Esophagus muscularis mucosa (tissue), 4 donors: ENCODE measurements at regions not wholly inside any gene's neighbourhood (a gene's known extent, or its start where the extent isn't known, plus 50 kb on each side); places are given as distances from the start of the nearest gene placed in this dataset.
"Not testable (repeated sequence)": the region's sequence is repeated elsewhere in the genome, so short reads cannot be mapped to it uniquely, and the experiment has no call there.

Experiments used
- DNase-seq: peaks from one replicate; pipeline ENCODE4 v3.0.0-alpha.2; 2017; ENCODE audit errors: extremely low spot score
- H3K27ac ChIP-seq, 4 donors: fragments of 200-600 bp; sonication (generic); replicated peaks in 1 of 4; 1 replicate in 3 of 4; 2 replicates in 1 of 4; pipeline ENCODE4 v1.5.1; 2016 to 2019; ENCODE audit warnings: mild to moderate bottlenecking in 1 of 4
- H3K27me3 ChIP-seq, 4 donors: fragments of 200-600 bp; sonication (generic); one replicate each; pipeline versions ENCODE4 v1.5.1 to v1.6.0; 2016 to 2019
- H3K36me3 ChIP-seq, 4 donors: fragments of 200-600 bp; sonication (generic); one replicate each; pipeline ENCODE4 v1.5.1; 2016 to 2019
- H3K4me1 ChIP-seq, 4 donors: fragments of 200-600 bp; sonication (generic); one replicate each; pipeline ENCODE4 v1.5.1; 2016 to 2019
- H3K4me3 ChIP-seq, 4 donors: fragments of 200-600 bp; sonication (generic); 1 replicate in 2 of 4; 2 replicates in 2 of 4; pipeline ENCODE4 v1.5.1; 2016 to 2019; ENCODE audit warnings: mild to moderate bottlenecking in 4 of 4, moderate library complexity in 1 of 4
- H3K9me3 ChIP-seq, 4 donors: fragments of 200-600 bp; sonication (generic); 1 replicate in 3 of 4; 2 replicates in 1 of 4; pipeline ENCODE4 v1.5.1; 2016 to 2019
- CTCF ChIP-seq, 3 experiments: fragments of 200-600 bp in 2 of 3; fragments of 450-650 bp in 1 of 3; sonication (generic) in 2 of 3; IDR thresholded peaks; one replicate each; pipeline ENCODE4 v1.5.1; 2017 to 2019; ENCODE audit warnings: antibody characterized with exemption in 3 of 3, mild to moderate bottlenecking in 2 of 3, moderate library complexity in 1 of 3
- EP300 ChIP-seq: sonication (generic); formaldehyde crosslinking; IDR thresholded peaks from one replicate; pipeline ENCODE4 v1.6.1; 2017; ENCODE audit warnings: antibody characterized with exemption
- POLR2A ChIP-seq: fragments of 450-650 bp; IDR thresholded peaks from one replicate; pipeline ENCODE4 v1.6.1; 2017; ENCODE audit warnings: antibody characterized with exemption, moderate library complexity, mild to moderate bottlenecking, low read depth
- POLR2AphosphoS5 ChIP-seq, 2 donors: sonication (generic); formaldehyde crosslinking; IDR thresholded peaks; one replicate each; pipeline ENCODE4 v1.6.1; 2017; ENCODE audit warnings: antibody characterized with exemption in 2 of 2
- WGBS: methylation state at CpG from one replicate; pipeline ENCODE4 v1.1.5; 2018; 5-methylcytosine and 5-hydroxymethylcytosine counted together
- intact Hi-C: fragments of 100-400 bp; cut with DNase I; formaldehyde crosslinking; loops from one replicate; pipeline ENCODE4 v1.15.1; 2023

- Histone ChIP-seq H3K4me3 (no peak overlapping the region), H3K4me1 (no peaks in the 10 kb centered on the region), H3K27ac (no peak overlapping the region), H3K27me3 (no peaks in the 10 kb centered on the region), H3K9me3 (no peaks in the 10 kb centered on the region), H3K36me3 (no peaks in the 10 kb centered on the region)
- DNase-seq, result no peak
- intact Hi-C loops, result no loop called here
- no peak for TF ChIP-seq EP300
- TF ChIP-seq CTCF (IDR thresholded peaks at IDR 0.05), result no peak
- TF ChIP-seq POLR2A, result no peak
- TF ChIP-seq POLR2AphosphoS5 (IDR thresholded peaks at IDR 0.05), result no peak
- WGBS, result 83% methylated on average over 3 of the region's 3 CpGs
Measured at GRCh38 chr5:85614489-85614888, 1003.3 kb upstream of the COX7C start.

- Histone ChIP-seq H3K4me3 (no peak overlapping the region), H3K4me1 (no peaks in the 10 kb centered on the region), H3K27me3 (no peaks in the 10 kb centered on the region), H3K36me3 (no peaks in the 10 kb centered on the region), H3K27ac (no peak overlapping the region), H3K9me3 (no peaks in the 10 kb centered on the region)
- intact Hi-C loops, result no loop called here
- TF ChIP-seq CTCF (IDR thresholded peaks at IDR 0.05), result no peak
- TF ChIP-seq EP300, result no peak
- no peak for TF ChIP-seq POLR2A
- TF ChIP-seq POLR2AphosphoS5 (IDR thresholded peaks at IDR 0.05), result no peak
- 94% methylated on average over 2 of the region's 2 CpGs for WGBS
- DNase-seq, result no peak
Measured at GRCh38 chr5:85621668-85622067, 996.1 kb upstream of the COX7C start.

DNA sequence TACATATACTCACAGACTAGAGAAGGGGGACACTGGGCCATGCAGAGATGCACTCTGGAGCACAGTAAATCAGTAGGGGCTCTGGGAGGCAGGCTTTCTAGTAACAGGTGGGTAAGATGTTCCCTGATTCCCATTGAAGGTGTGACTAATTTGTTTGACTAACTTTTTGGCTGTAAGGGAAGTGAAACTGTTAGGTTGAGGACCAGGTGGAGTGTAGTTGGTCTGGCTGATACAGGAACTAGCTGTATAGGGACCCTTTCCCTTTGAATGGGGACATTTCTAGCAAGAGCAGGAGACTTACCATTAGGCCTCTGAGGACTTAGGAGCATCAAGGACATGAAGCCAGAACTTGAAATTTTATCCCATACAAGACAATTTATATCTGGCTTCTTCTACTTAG lies 989.6 kb upstream of the COX7C start:
- DNase-seq, result no peak
- Histone ChIP-seq H3K36me3 (no peaks in the 10 kb centered on the region), H3K4me1 (no peaks in the 10 kb centered on the region), H3K4me3 (no peak overlapping the region), H3K9me3 (no peaks in the 10 kb centered on the region), H3K27ac (no peak overlapping the region), H3K27me3 (no peaks in the 10 kb centered on the region)
- intact Hi-C loops, result no loop called here
- TF ChIP-seq CTCF (IDR thresholded peaks at IDR 0.05) (no peak), EP300 (no peak), POLR2AphosphoS5 (IDR thresholded peaks at IDR 0.05) (no peak), POLR2A (no peak)

DNA sequence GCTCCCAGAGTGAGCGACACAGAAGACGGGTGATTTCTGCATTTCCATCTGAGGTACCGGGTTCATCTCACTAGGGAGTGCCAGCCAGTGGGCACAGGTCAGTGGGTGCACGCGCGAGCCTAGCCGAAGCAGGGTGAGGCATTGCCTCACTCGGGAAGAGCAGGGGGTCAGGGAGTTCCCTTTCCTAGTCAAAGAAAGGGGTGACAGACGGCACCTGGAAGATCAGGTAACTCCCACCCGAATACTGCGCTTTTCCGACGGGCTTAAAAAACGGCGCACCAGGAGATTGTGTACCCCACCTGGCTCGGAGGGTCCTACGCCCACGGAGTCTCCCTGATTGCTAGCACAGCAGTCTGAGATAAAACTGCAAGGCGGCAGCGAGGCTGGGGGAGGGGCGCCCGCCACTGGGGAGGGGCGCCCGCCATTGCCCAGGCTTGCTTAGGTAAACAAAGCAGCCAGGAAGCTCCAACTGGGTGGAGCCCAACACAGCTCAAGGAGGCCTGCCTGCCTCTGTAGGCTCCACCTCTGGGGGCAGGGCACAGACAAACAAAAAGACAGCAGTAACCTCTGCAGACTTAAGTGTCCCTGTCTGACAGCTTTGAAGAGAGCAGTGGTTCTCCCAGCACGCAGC lies 979.1 kb upstream of the COX7C start:
- intact Hi-C loops, DNase-seq, H3K36me3 ChIP-seq, H3K4me3 ChIP-seq, H3K4me1 ChIP-seq, H3K27me3 ChIP-seq, H3K27ac ChIP-seq, H3K9me3 ChIP-seq: not testable (repeated sequence)
- WGBS, result 87% methylated on average over 18 of the region's 25 CpGs

- no peaks in the 10 kb centered on the region for H3K36me3 ChIP-seq
- H3K27ac ChIP-seq, result no peak overlapping the region
- intact Hi-C loops, result no loop called here
- H3K27me3 ChIP-seq, result no peaks in the 10 kb centered on the region
- 90% methylated on average over 7 of the region's 7 CpGs for WGBS
- no peak overlapping the region for H3K4me3 ChIP-seq
- H3K9me3 ChIP-seq, result no peaks in the 10 kb centered on the region
- H3K4me1 ChIP-seq, result no peaks in the 10 kb centered on the region
- TF ChIP-seq POLR2A, result no peak
- TF ChIP-seq EP300, result no peak
- no peak for TF ChIP-seq CTCF (IDR thresholded peaks at IDR 0.05)
- TF ChIP-seq POLR2AphosphoS5 (IDR thresholded peaks at IDR 0.05), result no peak
- no peak for DNase-seq
Measured at GRCh38 chr5:85646036-85646435, 971.7 kb upstream of the COX7C start.
